GM12872 (cell line): ENCODE measurements at regions not wholly inside any gene's neighbourhood (a gene's known extent, or its start where the extent isn't known, plus 50 kb on each side); places are given as distances from the start of the nearest gene placed in this dataset.

Experiments used
- TF ChIP-seq, protein P1 (sequence below): IDR thresholded peaks from 3 replicates; pipeline ENCODE4 v1.5.1; 2011; ENCODE audit warnings: low read depth, mild to moderate bottlenecking, low read length, moderate library complexity; ENCODE audit not compliant: insufficient read depth

DNA sequence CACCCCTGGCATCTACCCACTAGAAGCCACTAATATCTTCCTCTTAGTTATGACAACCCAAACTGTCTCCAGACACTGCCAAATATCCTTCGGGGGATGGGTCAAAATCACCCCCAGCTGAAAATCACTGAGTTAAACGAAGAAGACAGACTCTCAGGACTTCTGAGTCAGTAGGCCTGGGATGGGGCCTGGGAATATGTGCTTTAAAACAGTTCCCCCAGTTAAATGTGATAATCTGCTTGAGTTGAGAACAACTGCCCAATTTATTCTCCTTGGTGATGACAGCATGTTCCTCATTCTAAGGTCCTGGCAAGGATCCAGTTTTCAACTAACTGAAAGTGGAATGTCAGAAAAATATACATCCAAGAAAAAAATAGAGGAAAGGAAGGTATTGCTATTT, 52.4 kb downstream of the CBLL2 start:
- TF ChIP-seq, protein P1, sequence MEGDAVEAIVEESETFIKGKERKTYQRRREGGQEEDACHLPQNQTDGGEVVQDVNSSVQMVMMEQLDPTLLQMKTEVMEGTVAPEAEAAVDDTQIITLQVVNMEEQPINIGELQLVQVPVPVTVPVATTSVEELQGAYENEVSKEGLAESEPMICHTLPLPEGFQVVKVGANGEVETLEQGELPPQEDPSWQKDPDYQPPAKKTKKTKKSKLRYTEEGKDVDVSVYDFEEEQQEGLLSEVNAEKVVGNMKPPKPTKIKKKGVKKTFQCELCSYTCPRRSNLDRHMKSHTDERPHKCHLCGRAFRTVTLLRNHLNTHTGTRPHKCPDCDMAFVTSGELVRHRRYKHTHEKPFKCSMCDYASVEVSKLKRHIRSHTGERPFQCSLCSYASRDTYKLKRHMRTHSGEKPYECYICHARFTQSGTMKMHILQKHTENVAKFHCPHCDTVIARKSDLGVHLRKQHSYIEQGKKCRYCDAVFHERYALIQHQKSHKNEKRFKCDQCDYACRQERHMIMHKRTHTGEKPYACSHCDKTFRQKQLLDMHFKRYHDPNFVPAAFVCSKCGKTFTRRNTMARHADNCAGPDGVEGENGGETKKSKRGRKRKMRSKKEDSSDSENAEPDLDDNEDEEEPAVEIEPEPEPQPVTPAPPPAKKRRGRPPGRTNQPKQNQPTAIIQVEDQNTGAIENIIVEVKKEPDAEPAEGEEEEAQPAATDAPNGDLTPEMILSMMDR, result no peak

DNA sequence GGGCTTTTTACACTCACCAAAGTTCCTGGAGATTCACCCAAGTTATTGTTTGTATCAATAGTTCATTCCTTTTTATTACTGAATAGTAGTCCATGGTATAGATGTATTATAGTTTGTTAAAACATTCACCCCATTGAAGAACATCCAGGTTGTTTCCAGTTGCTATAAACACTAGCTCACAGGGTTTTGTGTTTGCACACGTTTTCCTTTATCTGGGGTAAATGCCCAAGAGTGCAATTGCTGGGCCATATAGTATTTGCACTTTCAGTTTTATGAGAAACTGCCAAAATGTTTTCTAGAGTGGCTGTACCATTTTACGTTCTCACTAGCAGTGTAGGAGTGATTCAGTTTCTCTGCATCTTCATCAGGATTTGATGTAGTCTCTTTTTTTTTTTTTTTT, 57.1 kb downstream of the CBLL2 start:
- TF ChIP-seq, protein P1, result no peak

DNA sequence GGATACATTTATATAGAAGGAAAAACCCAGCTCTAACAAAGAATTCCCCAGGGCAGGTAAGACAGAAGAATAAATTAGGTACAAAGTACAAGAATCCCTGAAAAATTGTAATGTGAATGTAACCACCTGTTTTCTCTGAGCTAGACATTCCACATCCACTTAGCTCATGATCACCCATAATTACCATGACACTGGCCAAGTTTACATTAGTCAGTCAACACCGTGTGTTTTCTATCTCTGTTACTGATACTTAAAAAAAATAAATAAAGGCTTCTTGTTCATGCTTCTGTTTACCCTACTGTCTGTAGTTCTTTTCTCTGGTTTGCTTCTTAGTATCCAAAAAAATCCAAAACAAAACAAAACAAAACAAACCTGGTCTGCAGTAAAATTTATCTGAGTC, 66.0 kb downstream of the CBLL2 start:
- TF ChIP-seq, protein P1, result no peak

DNA sequence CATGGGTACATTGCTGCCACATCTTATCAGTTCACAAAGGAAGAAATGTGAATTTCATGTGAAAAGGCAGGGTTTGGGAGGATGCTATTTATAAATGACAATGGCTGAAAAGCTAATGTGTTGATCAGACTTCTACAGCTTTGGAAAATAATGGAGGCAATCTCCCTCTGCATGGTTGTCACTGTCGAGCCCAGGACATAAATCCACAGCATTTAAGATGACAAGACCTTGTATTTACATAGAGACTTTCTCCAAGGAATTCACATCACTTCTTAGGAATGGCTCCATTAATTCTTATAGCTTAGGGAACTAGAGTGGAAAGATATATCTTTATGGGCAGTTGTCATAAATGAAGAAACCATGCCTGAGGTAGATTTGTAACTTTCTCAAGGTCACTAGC, 66.7 kb downstream of the CBLL2 start:
- TF ChIP-seq, protein P1, result no peak

DNA sequence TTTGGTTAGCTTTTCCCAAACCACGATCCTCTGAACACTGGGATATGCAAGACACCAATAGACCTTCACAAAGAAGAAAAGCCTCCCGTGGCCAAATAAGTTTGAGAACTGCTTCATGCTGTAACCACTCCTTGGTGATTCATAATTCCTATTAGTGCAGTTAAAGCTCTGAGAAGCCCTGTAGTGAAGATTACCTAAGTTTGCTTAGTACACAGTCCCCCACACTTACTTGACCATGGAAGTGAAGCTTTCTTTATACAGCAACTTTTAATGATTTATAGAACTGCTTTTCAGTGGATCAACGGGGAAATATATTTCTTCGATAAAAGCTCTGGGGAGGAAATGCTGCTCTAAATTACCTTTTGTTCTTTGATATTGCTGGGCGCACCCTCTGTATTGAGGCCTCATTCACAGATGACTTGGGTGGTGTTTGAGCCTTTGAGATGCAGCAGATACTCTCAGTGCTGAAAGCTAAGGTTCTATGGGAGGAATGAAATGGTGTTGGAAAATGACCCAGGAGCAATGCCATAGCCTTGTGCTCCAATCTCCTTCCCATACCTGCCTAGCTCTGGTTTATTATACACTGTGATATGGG, 67.4 kb downstream of the CBLL2 start:
- TF ChIP-seq, protein P1, result no peak

DNA sequence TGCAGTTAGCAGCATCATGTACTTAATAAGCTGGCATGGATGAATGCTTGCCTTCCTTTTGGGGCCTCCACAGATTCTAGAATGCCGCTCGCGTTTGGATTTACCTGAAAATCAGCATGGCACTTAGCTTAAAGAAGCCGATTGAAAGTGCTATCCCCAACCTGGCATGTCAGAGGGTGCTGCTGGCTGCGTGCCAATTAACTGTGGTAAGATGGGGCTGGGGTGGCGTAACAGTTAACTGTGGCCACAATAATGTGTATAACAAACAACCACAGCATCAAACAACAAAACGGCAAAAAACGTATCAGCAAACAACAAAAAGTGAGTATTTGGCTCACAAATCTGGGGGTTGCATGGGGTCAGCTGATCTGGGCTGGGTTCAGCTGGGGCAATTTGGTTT, 70.5 kb downstream of the CBLL2 start:
- TF ChIP-seq, protein P1, result no peak

DNA sequence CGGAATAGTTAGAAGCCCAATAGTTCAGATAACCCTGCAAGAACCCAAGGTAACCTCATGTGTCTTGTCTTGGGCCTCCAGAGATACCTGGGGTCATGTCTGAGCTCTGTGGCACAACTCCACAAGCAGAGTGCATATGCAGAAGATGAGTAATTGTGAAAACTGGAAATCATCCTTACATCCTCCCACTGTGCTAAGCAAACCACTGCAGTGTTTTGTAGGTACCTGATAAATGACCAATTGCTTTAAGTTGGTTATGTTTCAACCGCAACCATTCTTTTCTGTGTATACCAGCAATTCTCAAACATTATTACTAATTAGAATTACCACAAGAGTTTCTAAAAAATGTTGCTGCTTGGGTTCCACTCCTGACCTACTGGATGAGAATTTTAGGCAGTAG, 73.2 kb downstream of the CBLL2 start:
- TF ChIP-seq, protein P1, result no peak
